Stimulated activated CD8-positive, alpha-beta memory T cell treated with anti-CD3 and anti-CD28 coated beads, Interleukin-7, amount 100 ng/mL, for 1 hour (primary cell): ENCODE measurements at regions not wholly inside any gene's neighbourhood (a gene's known extent, or its start where the extent isn't known, plus 50 kb on each side); places are given as distances from the start of the nearest gene placed in this dataset.

ENCODE experiments used
- DNase-seq, 2 donors: peaks; one replicate each; pipeline ENCODE4 v3.0.0-alpha.2; 2020; ENCODE audit warnings: low read depth in 2 of 2

- no peak for DNase-seq
Observed at GRCh38 chr11:115670538-115671205, 166.5 kb upstream of the CADM1 start.

GRCh38 chr11:115665958-115666357, 161.7 kb upstream of the CADM1 start:
- DNase-seq, result no peak

- no peak for DNase-seq
Observed at GRCh38 chr11:115665175-115665821, 161.1 kb upstream of the CADM1 start.

- DNase-seq, result no peak
Observed at GRCh38 chr11:115664313-115664712, 160.1 kb upstream of the CADM1 start.

- no peak for DNase-seq
Observed at GRCh38 chr11:115663790-115664189, 159.6 kb upstream of the CADM1 start.

GRCh38 chr11:115660030-115660805, 156.0 kb upstream of the CADM1 start:
- no peak for DNase-seq

GRCh38 chr11:115659061-115659963, 155.1 kb upstream of the CADM1 start:
- no peak for DNase-seq

GRCh38 chr11:115657586-115657985, 153.4 kb upstream of the CADM1 start:
- DNase-seq, result no peak

GRCh38 chr11:115656669-115657068, 152.5 kb upstream of the CADM1 start:
- DNase-seq, result no peak

- no peak for DNase-seq
Observed at GRCh38 chr11:115656041-115656440, 151.8 kb upstream of the CADM1 start.

GRCh38 chr11:115654792-115655191, 150.6 kb upstream of the CADM1 start:
- DNase-seq, result no peak

- DNase-seq, result no peak
Observed at GRCh38 chr11:115653926-115654325, 149.7 kb upstream of the CADM1 start.

GRCh38 chr11:115653076-115653475, 148.9 kb upstream of the CADM1 start:
- DNase-seq, result no peak

GRCh38 chr11:115652496-115652895, 148.3 kb upstream of the CADM1 start:
- no peak for DNase-seq

GRCh38 chr11:115652094-115652493, 147.9 kb upstream of the CADM1 start:
- DNase-seq, result no peak

- DNase-seq, result no peak
Observed at GRCh38 chr11:115649461-115649860, 145.2 kb upstream of the CADM1 start.

GRCh38 chr11:115645631-115646317, 141.6 kb upstream of the CADM1 start:
- no peak for DNase-seq

GRCh38 chr11:115644856-115645255, 140.6 kb upstream of the CADM1 start:
- no peak for DNase-seq

GRCh38 chr11:115643549-115644270, 139.5 kb upstream of the CADM1 start:
- DNase-seq, result no peak

GRCh38 chr11:115642660-115643059, 138.4 kb upstream of the CADM1 start:
- no peak for DNase-seq
